ENCODE measurements at regions not wholly inside any gene's neighbourhood (a gene's known extent, or its start where the extent isn't known, plus 50 kb on each side); places are given as distances from the start of the nearest gene placed in this dataset.

- H2AFZ ChIP-seq (ENCODE audit: control insufficient read depth, low read depth, low read length), result no peak overlapping the region
- no peaks in the 10 kb centered on the region for H3K27me3 ChIP-seq (replicated peaks in 1 of 2; ENCODE audit: control insufficient read depth in 2 of 2, insufficient read depth in 2 of 2, low read length in 1 of 2)
- no peaks in the 10 kb centered on the region for H3K79me2 ChIP-seq (ENCODE audit: control insufficient read depth, insufficient read depth, low read length)
- ChIA-PET POLR2A (interaction anchor here (0.6 kb wide), 1 partner anchor 10 kb away, joined by 3 read pairs; no protein-coding TSS in a partner anchor), RAD21 (ENCODE audit: unreplicated experiment) (interaction anchor here (1.0 kb wide), 1 partner anchor 18 kb away, joined by 4 read pairs; no protein-coding TSS in a partner anchor), SMC1A (ENCODE audit: uncharacterized antibody, unreplicated experiment) (interaction anchor here (0.8 to 1.6 kb wide), 3 partner anchors 9 to 86 kb away, joined by 3 to 5 read pairs (median 4); no protein-coding TSS in a partner anchor), CTCF (interaction anchor here (1.1 kb wide), 1 partner anchor 12 kb away, joined by 3 read pairs; no protein-coding TSS in a partner anchor)
- H4K20me1 ChIP-seq (ENCODE audit: control insufficient read depth, insufficient read depth), result no peaks in the 10 kb centered on the region
- intact Hi-C loops (cut with micrococcal nuclease; ENCODE audit: unreplicated experiment) (no loop called here), in situ Hi-C loops (cut with MboI) (no loop called here)
- H3K9me3 ChIP-seq (replicated peaks; ENCODE audit: control insufficient read depth, insufficient read depth, low read length), result no peaks in the 10 kb centered on the region; the same call in 2 of the 3 replicates
- no peak overlapping the region for H3K27ac ChIP-seq (ENCODE audit: control insufficient read depth, insufficient read depth)
- no peak for FAIRE-seq
- no peak overlapping the region for H3K4me2 ChIP-seq (ENCODE audit: control insufficient read depth, insufficient read depth)
- 86% methylated on average over 3 of the region's 3 CpGs for WGBS (ENCODE audit: insufficient coverage, insufficient replicate concordance, low lambda C conversion rate, missing lambda C conversion rate)
- TF ChIP-seq EZH2 (IDR thresholded peaks at IDR 0.05; ENCODE audit: borderline replicate concordance, control insufficient read depth, low read depth, low read length), result no peak
- no peak for TF ChIP-seq SMAD5 (IDR thresholded peaks at IDR 0.05; ENCODE audit: low read depth)
- no peak overlapping the region for H3K4me3 ChIP-seq
- peaks cover 19% of the 10 kb centered on the region for H3K4me1 ChIP-seq (ENCODE audit: control insufficient read depth, insufficient read depth, low read length)
- no peak for DNase-seq (ENCODE audit: low read depth, low spot score)
- no peaks in the 10 kb centered on the region for H3K36me3 ChIP-seq (ENCODE audit: control insufficient read depth in 2 of 2, insufficient read depth in 2 of 2, low read length in 1 of 2)
- ATAC-seq, result no peak
- H3K9ac ChIP-seq (ENCODE audit: control insufficient read depth, insufficient read depth, low read length), result no peak overlapping the region
- no TSS peak for BruUV-seq (replicated peaks)
These were observed 179.8 kb upstream of the RFC3 start for GRCh38 chr13:33637978-33638743.

- Histone ChIP-seq H3K27ac (ENCODE audit: control insufficient read depth, insufficient read depth) (peak overlapping the region; percentile 4; the same call in 1 of the 2 replicates), H3K4me1 (ENCODE audit: control insufficient read depth, insufficient read depth, low read length) (peaks cover 19% of the 10 kb centered on the region), H3K79me2 (ENCODE audit: control insufficient read depth, insufficient read depth, low read length) (no peaks in the 10 kb centered on the region), H3K27me3 (replicated peaks in 1 of 2; ENCODE audit: control insufficient read depth in 2 of 2, insufficient read depth in 2 of 2, low read length in 1 of 2) (no peaks in the 10 kb centered on the region), H3K9me3 (replicated peaks; ENCODE audit: control insufficient read depth, insufficient read depth, low read length) (no peaks in the 10 kb centered on the region; the same call in 2 of the 3 replicates), H2AFZ (ENCODE audit: control insufficient read depth, low read depth, low read length) (peak overlapping the region; percentile 61; the same call in 1 of the 2 replicates), H3K36me3 (ENCODE audit: control insufficient read depth in 2 of 2, insufficient read depth in 2 of 2, low read length in 1 of 2) (no peaks in the 10 kb centered on the region), H4K20me1 (ENCODE audit: control insufficient read depth, insufficient read depth) (no peaks in the 10 kb centered on the region), H3K4me3 (no peak overlapping the region), H3K4me2 (ENCODE audit: control insufficient read depth, insufficient read depth) (no peak overlapping the region), H3K9ac (ENCODE audit: control insufficient read depth, insufficient read depth, low read length) (no peak overlapping the region)
- FAIRE-seq, result no peak
- ATAC-seq, result no peak
- intact Hi-C loops (cut with micrococcal nuclease; ENCODE audit: unreplicated experiment), result no loop called here
- no TSS peak for BruUV-seq (replicated peaks)
- CTCF ChIA-PET, result interaction anchor here (1.1 to 2.0 kb wide), 2 partner anchors 9 to 95 kb away, joined by 3 to 5 read pairs; no protein-coding TSS in a partner anchor
- no peak for DNase-seq (ENCODE audit: low read depth, low spot score)
- TF ChIP-seq BRCA1 (IDR thresholded peaks at IDR 0.05; ENCODE audit: low read depth, low read length) (no peak), SRF (IDR thresholded peaks at IDR 0.05; ENCODE audit: low read depth in 2 of 2, low read length in 2 of 2) (no peak), FOXM1 (IDR thresholded peaks at IDR 0.05; ENCODE audit: low read depth, low read length) (no peak), RAD21 (IDR thresholded peaks at IDR 0.05; ENCODE audit: insufficient read depth, low read depth, low read length) (no peak), SMC3 (IDR thresholded peaks at IDR 0.05; ENCODE audit: borderline replicate concordance, low read length) (no peak), ATF2 (IDR thresholded peaks at IDR 0.05; ENCODE audit: low read length) (no peak), RFX5 (IDR thresholded peaks at IDR 0.05; ENCODE audit: low read depth, low read length) (no peak), EZH2 (IDR thresholded peaks at IDR 0.05; ENCODE audit: borderline replicate concordance, control insufficient read depth, low read depth, low read length) (no peak), USF2 (IDR thresholded peaks at IDR 0.05; ENCODE audit: borderline replicate concordance, low read depth, low read length) (no peak), PAX5 (IDR thresholded peaks at IDR 0.05; ENCODE audit: borderline replicate concordance, low read depth, low read length) (no peak), RB1 (IDR thresholded peaks at IDR 0.05; ENCODE audit: borderline replicate concordance) (no peak)
- RAD21 ChIA-PET (ENCODE audit: unreplicated experiment), result no interaction called here
- POLR2A ChIA-PET, result no interaction called here
- SMC1A ChIA-PET (ENCODE audit: uncharacterized antibody, unreplicated experiment), result interaction anchor here (1.5 to 2.1 kb wide), 4 partner anchors 10 to 96 kb away, joined by 5 to 12 read pairs (median 7); no protein-coding TSS in a partner anchor
- WGBS (ENCODE audit: insufficient coverage, insufficient replicate concordance, low lambda C conversion rate, missing lambda C conversion rate), result 98% methylated on average over 3 of the region's 3 CpGs
- in situ Hi-C loops (cut with MboI), result no loop called here
These were observed 178.8 kb upstream of the RFC3 start for GRCh38 chr13:33639158-33639557.

All from GM12878 (cell line).